Loucy (cell line): ENCODE measurements at regions not wholly inside any gene's neighbourhood (a gene's known extent, or its start where the extent isn't known, plus 50 kb on each side); places are given as distances from the start of the nearest gene placed in this dataset.

Source experiments
- H2AFZ ChIP-seq: fragments of 200-600 bp; sonication (generic); 2 replicates; pipeline ENCODE4 v1.6.0; 2016; ENCODE audit warnings: antibody characterized with exemption, mild to moderate bottlenecking, low read length, moderate library complexity
- H3F3A ChIP-seq: fragments of 200-600 bp; 2 replicates; pipeline ENCODE4 v1.6.0; 2016; ENCODE audit warnings: antibody characterized with exemption, low read depth, mild to moderate bottlenecking
- H3K27me3 ChIP-seq: fragments of 200-600 bp; sonication (generic); 2 replicates; pipeline ENCODE4 v1.6.1; 2014; ENCODE audit warnings: low read length, mild to moderate bottlenecking; ENCODE audit not compliant: insufficient read depth, poor library complexity, severe bottlenecking
- H3K36me3 ChIP-seq: fragments of 200-600 bp; sonication (generic); 2 replicates; pipeline ENCODE4 v1.6.1; 2016; ENCODE audit warnings: low read length; ENCODE audit not compliant: insufficient read depth
- H3K4me1 ChIP-seq: fragments of 200-600 bp; sonication (generic); 2 replicates; pipeline ENCODE4 v1.5.1; 2014; ENCODE audit warnings: low read length, mild to moderate bottlenecking; ENCODE audit not compliant: insufficient read depth, poor library complexity, severe bottlenecking
- H3K4me2 ChIP-seq: fragments of 200-600 bp; sonication (generic); 2 replicates; pipeline ENCODE4 v1.6.0; 2014; ENCODE audit warnings: antibody characterized with exemption, low read length, low read depth, mild to moderate bottlenecking; ENCODE audit not compliant: poor library complexity, severe bottlenecking
- H3K4me3 ChIP-seq: fragments of 200-600 bp; sonication (generic); 2 replicates; pipeline ENCODE4 v1.5.1; 2014; ENCODE audit warnings: low read length, mild to moderate bottlenecking, mixed read lengths; ENCODE audit not compliant: poor library complexity, severe bottlenecking
- H3K79me2 ChIP-seq: fragments of 200-600 bp; sonication (generic); 2 replicates; pipeline ENCODE4 v1.6.1; 2014; ENCODE audit warnings: low read length; ENCODE audit not compliant: insufficient read depth
- H3K9ac ChIP-seq: fragments of 200-600 bp; sonication (generic); 2 replicates; pipeline ENCODE4 v1.6.0; 2014; ENCODE audit warnings: mild to moderate bottlenecking, low read depth, low read length, moderate library complexity; ENCODE audit not compliant: poor library complexity, severe bottlenecking
- H3K9me2 ChIP-seq: fragments of 200-600 bp; sonication (generic); replicated peaks from 2 replicates; pipeline ENCODE4 v1.6.1; 2016; ENCODE audit warnings: low read depth, low read length, mixed read lengths
- H3K9me3 ChIP-seq: fragments of 200-600 bp; sonication (generic); 2 replicates; pipeline ENCODE4 v1.6.1; 2014; ENCODE audit warnings: mild to moderate bottlenecking, antibody characterized with exemption, low read length, low read depth; ENCODE audit not compliant: insufficient read depth
- H4K20me1 ChIP-seq: fragments of 200-600 bp; sonication (generic); 2 replicates; pipeline ENCODE4 v1.6.0; 2014; ENCODE audit warnings: antibody characterized with exemption, low read length, mild to moderate bottlenecking; ENCODE audit not compliant: insufficient read depth, poor library complexity, severe bottlenecking
- CTCF ChIP-seq: fragments of 200-600 bp; sonication (generic); conservative IDR thresholded peaks from 2 replicates; pipeline ENCODE4 v1.5.1; 2014; ENCODE audit warnings: mild to moderate bottlenecking, antibody characterized with exemption, low read length
- EZH2phosphoT487 ChIP-seq: fragments of 200-600 bp; IDR thresholded peaks from 2 replicates; pipeline ENCODE4 v1.6.1; 2018; ENCODE audit warnings: antibody characterized with exemption, mild to moderate bottlenecking, moderate library complexity, borderline replicate concordance

- no peaks in the 10 kb centered on the region for H3K4me1 ChIP-seq
- no peak overlapping the region for H3K4me2 ChIP-seq
- H2AFZ ChIP-seq: no peak overlapping the region
- no peak overlapping the region for H3K9ac ChIP-seq
- no peaks in the 10 kb centered on the region for H3K79me2 ChIP-seq
- H3K36me3 ChIP-seq: no peaks in the 10 kb centered on the region
- H3K4me3 ChIP-seq: no peak overlapping the region
- H3K27me3 ChIP-seq: no peaks in the 10 kb centered on the region
- H3K9me2 ChIP-seq: no peaks in the 10 kb centered on the region
- no peaks in the 10 kb centered on the region for H4K20me1 ChIP-seq
- H3F3A ChIP-seq: no peaks in the 10 kb centered on the region
- TF ChIP-seq EZH2phosphoT487: no peak
- TF ChIP-seq CTCF: no peak
- H3K9me3 ChIP-seq: no peaks in the 10 kb centered on the region
Measured at GRCh38 chr12:54740882-54741281, 92.7 kb upstream of the DCD start.

GRCh38 chr12:54736549-54736948, 88.4 kb upstream of the DCD start:
- no peaks in the 10 kb centered on the region for H4K20me1 ChIP-seq
- H3K4me2 ChIP-seq: no peak overlapping the region
- H3K4me1 ChIP-seq: no peaks in the 10 kb centered on the region
- H3K9ac ChIP-seq: no peak overlapping the region
- H3K36me3 ChIP-seq: no peaks in the 10 kb centered on the region
- H3K79me2 ChIP-seq: no peaks in the 10 kb centered on the region
- no peak overlapping the region for H2AFZ ChIP-seq
- H3K27me3 ChIP-seq: no peaks in the 10 kb centered on the region
- H3K9me2 ChIP-seq: no peaks in the 10 kb centered on the region
- no peaks in the 10 kb centered on the region for H3F3A ChIP-seq
- H3K4me3 ChIP-seq: no peak overlapping the region
- H3K9me3 ChIP-seq: no peaks in the 10 kb centered on the region
- no peak for TF ChIP-seq EZH2phosphoT487

GRCh38 chr12:54734196-54734950, 86.2 kb upstream of the DCD start:
- H3K4me1 ChIP-seq: no peaks in the 10 kb centered on the region
- TF ChIP-seq EZH2phosphoT487 (no peak), CTCF (no peak)
- no peak overlapping the region for H3K9ac ChIP-seq
- no peaks in the 10 kb centered on the region for H4K20me1 ChIP-seq
- no peaks in the 10 kb centered on the region for H3K9me2 ChIP-seq
- H3K27me3 ChIP-seq: no peaks in the 10 kb centered on the region
- no peaks in the 10 kb centered on the region for H3K36me3 ChIP-seq
- H3K4me2 ChIP-seq: no peak overlapping the region
- no peak overlapping the region for H2AFZ ChIP-seq
- H3K79me2 ChIP-seq: no peaks in the 10 kb centered on the region
- H3F3A ChIP-seq: no peaks in the 10 kb centered on the region
- H3K4me3 ChIP-seq: no peak overlapping the region
- H3K9me3 ChIP-seq: no peaks in the 10 kb centered on the region
